Progenitor cell of endocrine pancreas (in vitro differentiated cells): ENCODE measurements at regions not wholly inside any gene's neighbourhood (a gene's known extent, or its start where the extent isn't known, plus 50 kb on each side); places are given as distances from the start of the nearest gene placed in this dataset.

ENCODE experiments used
- DNase-seq: peaks from one replicate; pipeline ENCODE4 v3.0.0; 2021; ENCODE audit warnings: low spot score; ENCODE audit not compliant: unreplicated experiment
- H3K27ac Mint-ChIP-seq: 2 replicates; pipeline ENCODE4 v1.8.0; 2021; ENCODE audit warnings: mild to moderate bottlenecking, moderate library complexity, mixed read lengths
- H3K27me3 Mint-ChIP-seq: 2 replicates; pipeline ENCODE4 v1.8.0; 2021; ENCODE audit warnings: mixed read lengths
- H3K36me3 Mint-ChIP-seq: 2 replicates; pipeline ENCODE4 v1.8.0; 2022; ENCODE audit warnings: mixed read lengths; ENCODE audit not compliant: insufficient read depth
- H3K4me1 Mint-ChIP-seq: 2 replicates; pipeline ENCODE4 v1.8.0; 2021; ENCODE audit warnings: low read depth, mixed read lengths
- H3K4me3 Mint-ChIP-seq: 2 replicates; pipeline ENCODE4 v1.8.0; 2021; ENCODE audit warnings: low read depth, mild to moderate bottlenecking, moderate library complexity, mixed read lengths
- H3K9me3 Mint-ChIP-seq: 2 replicates; pipeline ENCODE4 v1.8.0; 2021; ENCODE audit warnings: low read depth, mixed read lengths
- TF ChIP-seq, protein P1 (sequence below): fragments of 200-600 bp; sonication (generic); IDR thresholded peaks from one replicate; pipeline ENCODE4 v1.5.0; 2021; ENCODE audit warnings: antibody characterized with exemption, mild to moderate bottlenecking; ENCODE audit not compliant: unreplicated experiment

DNA sequence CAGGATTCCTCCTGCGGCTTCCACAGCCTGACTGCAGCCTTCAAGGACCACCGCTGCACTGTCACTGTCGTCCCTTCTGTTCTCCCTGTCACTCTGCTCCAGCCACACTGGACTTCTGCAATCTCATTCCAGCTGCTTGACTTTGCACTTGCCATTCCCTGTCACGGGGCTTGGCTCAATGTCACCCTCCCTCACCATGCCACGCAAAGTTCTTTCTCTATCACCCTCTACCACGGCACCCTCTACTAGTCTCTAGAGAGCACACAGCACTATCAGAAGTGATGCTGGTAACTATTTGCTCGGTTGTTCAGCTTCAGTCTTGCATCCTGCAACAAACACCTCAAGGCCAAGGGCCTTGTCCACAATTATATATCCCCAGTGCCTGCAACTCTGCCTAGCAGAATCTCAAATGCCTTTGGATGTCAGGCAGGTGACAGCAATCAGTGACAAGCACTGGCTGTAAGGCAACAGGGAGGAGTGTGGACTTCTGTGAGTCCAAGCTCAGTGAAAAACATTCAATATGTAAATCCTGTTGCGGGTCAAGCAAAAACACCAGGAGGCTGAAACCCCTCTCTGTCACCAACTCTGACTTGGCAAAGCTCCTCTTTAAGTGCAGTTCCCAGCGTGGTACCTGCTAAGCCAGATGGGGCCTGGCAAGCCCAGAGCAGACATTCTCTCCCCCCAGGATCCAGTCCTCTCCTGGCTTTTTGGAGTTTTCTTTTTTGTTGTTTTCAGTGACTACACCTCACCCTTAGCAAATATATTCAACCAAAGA, 259.9 kb downstream of the FGFR2 start:
- H3K27me3 Mint-ChIP-seq, result no peaks in the 10 kb centered on the region

DNA sequence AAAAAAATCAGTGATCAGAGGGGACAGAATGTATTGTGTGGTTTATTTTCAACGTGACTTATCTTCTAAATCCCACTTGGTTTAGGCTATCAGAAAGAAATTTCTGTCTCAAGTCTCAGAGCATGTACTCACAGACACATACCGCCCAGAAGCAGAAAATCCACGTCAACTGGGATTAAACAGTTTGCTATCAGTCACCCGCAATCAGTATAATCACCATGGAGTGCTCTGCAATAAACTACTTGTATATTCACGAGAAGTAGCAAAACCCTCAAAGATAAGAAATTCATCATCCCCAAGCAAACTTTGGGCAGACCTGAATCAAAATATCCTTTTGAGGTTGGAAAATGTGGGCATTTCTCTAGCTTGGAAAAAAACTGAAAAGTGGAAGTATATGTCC, 259.1 kb downstream of the FGFR2 start:
- H3K4me3 Mint-ChIP-seq, result no peak overlapping the region
- TF ChIP-seq, protein P1, sequence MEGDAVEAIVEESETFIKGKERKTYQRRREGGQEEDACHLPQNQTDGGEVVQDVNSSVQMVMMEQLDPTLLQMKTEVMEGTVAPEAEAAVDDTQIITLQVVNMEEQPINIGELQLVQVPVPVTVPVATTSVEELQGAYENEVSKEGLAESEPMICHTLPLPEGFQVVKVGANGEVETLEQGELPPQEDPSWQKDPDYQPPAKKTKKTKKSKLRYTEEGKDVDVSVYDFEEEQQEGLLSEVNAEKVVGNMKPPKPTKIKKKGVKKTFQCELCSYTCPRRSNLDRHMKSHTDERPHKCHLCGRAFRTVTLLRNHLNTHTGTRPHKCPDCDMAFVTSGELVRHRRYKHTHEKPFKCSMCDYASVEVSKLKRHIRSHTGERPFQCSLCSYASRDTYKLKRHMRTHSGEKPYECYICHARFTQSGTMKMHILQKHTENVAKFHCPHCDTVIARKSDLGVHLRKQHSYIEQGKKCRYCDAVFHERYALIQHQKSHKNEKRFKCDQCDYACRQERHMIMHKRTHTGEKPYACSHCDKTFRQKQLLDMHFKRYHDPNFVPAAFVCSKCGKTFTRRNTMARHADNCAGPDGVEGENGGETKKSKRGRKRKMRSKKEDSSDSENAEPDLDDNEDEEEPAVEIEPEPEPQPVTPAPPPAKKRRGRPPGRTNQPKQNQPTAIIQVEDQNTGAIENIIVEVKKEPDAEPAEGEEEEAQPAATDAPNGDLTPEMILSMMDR, result no peak
- no peaks in the 10 kb centered on the region for H3K27me3 Mint-ChIP-seq
- no peaks in the 10 kb centered on the region for H3K36me3 Mint-ChIP-seq
- H3K9me3 Mint-ChIP-seq, result no peaks in the 10 kb centered on the region
- H3K4me1 Mint-ChIP-seq, result peaks cover 57% of the 10 kb centered on the region
- H3K27ac Mint-ChIP-seq, result no peak overlapping the region
- no peak for DNase-seq

More for the DNA sequence above, 259.9 kb downstream of the FGFR2 start:
- peaks cover 57% of the 10 kb centered on the region for H3K4me1 Mint-ChIP-seq
- H3K36me3 Mint-ChIP-seq, result no peaks in the 10 kb centered on the region
- no peaks in the 10 kb centered on the region for H3K9me3 Mint-ChIP-seq
- peak overlapping the region; percentile 6 for H3K4me3 Mint-ChIP-seq
- DNase-seq, result no peak
- H3K27ac Mint-ChIP-seq, result peak overlapping the region; percentile 76
- TF ChIP-seq, protein P1, result no peak

DNA sequence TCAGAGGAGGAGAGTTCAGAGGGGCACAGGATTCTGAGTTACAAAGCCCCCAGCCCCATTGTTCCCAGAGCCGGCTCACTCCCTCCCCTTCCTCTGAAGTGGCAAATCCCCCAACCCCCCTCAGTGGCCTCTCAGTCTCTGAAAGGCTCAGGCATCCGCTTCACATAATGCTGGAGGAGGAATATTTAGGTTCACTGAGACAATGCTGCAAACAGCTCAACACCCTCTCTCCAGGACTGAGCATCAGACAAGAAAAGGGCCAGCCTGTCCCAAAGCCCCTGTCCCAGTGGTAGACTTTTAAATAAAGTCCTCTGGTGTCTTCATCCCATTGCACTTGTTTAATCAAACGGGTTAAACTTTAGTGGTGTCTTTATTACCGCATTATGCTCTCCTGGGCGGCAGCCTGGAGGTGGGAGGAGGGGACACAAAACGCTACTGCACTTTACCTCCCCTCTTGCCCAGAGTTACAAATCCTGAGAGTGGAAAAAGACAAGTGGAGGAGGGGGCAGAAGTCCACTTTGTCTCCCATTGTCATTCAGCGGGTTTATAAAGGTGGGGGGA, 257.9 kb downstream of the FGFR2 start:
- Mint-ChIP-seq H3K27ac (peak overlapping the region; percentile 47), H3K4me1 (peaks cover 56% of the 10 kb centered on the region), H3K4me3 (no peak overlapping the region), H3K27me3 (no peaks in the 10 kb centered on the region), H3K9me3 (no peaks in the 10 kb centered on the region), H3K36me3 (no peaks in the 10 kb centered on the region)
- DNase-seq, result no peak
- TF ChIP-seq, protein P1, result no peak

DNA sequence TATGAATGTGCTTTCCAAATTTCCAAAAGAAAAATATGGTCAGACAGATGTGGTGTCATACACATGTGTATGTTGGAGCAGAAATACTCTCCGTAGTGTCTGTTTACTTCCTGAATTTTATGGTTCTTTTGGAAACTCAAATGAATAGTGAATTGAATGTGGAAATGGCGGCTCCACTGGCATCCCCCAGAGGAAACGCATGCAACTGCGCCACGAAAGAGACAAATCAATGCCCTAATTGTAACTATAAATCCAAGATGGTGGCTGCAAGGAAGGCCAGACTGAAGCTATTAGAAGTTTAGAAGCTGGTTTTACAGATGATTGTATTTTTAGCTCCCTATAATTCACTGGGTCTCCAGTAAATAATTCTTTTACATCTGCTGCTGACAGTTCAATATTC, 246.7 kb downstream of the FGFR2 start:
- H3K4me3 Mint-ChIP-seq, result no peak overlapping the region
- peaks cover 10% of the 10 kb centered on the region for H3K4me1 Mint-ChIP-seq
- no peak for DNase-seq
- no peak overlapping the region for H3K27ac Mint-ChIP-seq
- no peaks in the 10 kb centered on the region for H3K36me3 Mint-ChIP-seq
- H3K27me3 Mint-ChIP-seq, result no peaks in the 10 kb centered on the region
- no peaks in the 10 kb centered on the region for H3K9me3 Mint-ChIP-seq
- TF ChIP-seq, protein P1, result peak; percentile 8

DNA sequence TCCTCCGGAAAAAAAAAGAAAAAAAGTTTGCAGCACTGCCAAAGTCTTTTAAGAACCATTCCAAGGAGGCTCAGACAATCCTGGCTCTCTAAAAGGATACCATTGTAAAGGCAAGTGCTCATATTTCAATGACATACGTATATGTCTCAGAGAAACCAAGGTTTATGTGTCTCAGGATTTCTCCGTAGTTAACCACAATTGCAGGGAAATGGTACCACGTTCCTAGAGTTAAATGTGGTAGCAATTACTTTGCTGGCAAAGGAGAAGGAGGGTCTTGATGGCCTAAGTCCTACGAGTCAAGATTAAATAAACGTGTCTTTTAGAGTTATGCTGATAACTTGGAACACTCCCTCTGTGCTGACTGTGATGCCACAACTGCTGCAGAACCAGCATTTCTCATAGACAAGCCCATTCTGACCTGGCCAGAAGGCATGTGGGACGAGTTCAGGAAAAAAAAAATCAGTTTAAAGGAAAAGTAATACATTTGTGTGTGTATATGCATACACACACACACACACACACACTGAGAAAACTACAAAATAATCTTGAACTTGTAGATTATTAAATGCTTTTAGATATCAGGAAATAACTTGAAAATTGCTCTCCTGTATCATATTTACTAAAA, 245.9 kb downstream of the FGFR2 start:
- TF ChIP-seq, protein P1, result no peak
- DNase-seq, result no peak
- no peaks in the 10 kb centered on the region for H3K27me3 Mint-ChIP-seq
- no peaks in the 10 kb centered on the region for H3K9me3 Mint-ChIP-seq
- peaks cover 10% of the 10 kb centered on the region for H3K4me1 Mint-ChIP-seq
- H3K27ac Mint-ChIP-seq, result no peak overlapping the region
- H3K4me3 Mint-ChIP-seq, result no peak overlapping the region
- H3K36me3 Mint-ChIP-seq, result no peaks in the 10 kb centered on the region
